ENCODE measurements at regions not wholly inside any gene's neighbourhood (a gene's known extent, or its start where the extent isn't known, plus 50 kb on each side); places are given as distances from the start of the nearest gene placed in this dataset.
A peak's percentile ranks its signal among the peaks of the same experiment; 100 is the strongest.

GRCh38 chr11:36817336-36817965 lies 219.4 kb upstream of the RAG2 start:
- DNase-seq, result no peak

GRCh38 chr11:36809303-36809702 lies 211.3 kb upstream of the RAG2 start:
- no peak for DNase-seq

GRCh38 chr11:36807871-36808270 lies 209.8 kb upstream of the RAG2 start:
- DNase-seq, result no peak

GRCh38 chr11:36803084-36803483 lies 205.0 kb upstream of the RAG2 start:
- no peak for DNase-seq

- no peak for DNase-seq
These were observed 195.2 kb upstream of the RAG2 start for GRCh38 chr11:36792996-36793914.

GRCh38 chr11:36791957-36792356 lies 193.9 kb upstream of the RAG2 start:
- no peak for DNase-seq

- DNase-seq, result no peak
These were observed 192.5 kb upstream of the RAG2 start for GRCh38 chr11:36790526-36790925.

- DNase-seq, result no peak
These were observed 185.8 kb upstream of the RAG2 start for GRCh38 chr11:36783808-36784207.

- no peak for DNase-seq
These were observed 181.8 kb upstream of the RAG2 start for GRCh38 chr11:36779791-36780190.

- DNase-seq, result no peak
These were observed 179.3 kb upstream of the RAG2 start for GRCh38 chr11:36777311-36777710.

GRCh38 chr11:36775756-36776155 lies 177.7 kb upstream of the RAG2 start:
- no peak for DNase-seq

GRCh38 chr11:36775130-36775529 lies 177.1 kb upstream of the RAG2 start:
- no peak for DNase-seq

GRCh38 chr11:36774603-36775002 lies 176.6 kb upstream of the RAG2 start:
- no peak for DNase-seq

GRCh38 chr11:36763187-36763586 lies 165.2 kb upstream of the RAG2 start:
- DNase-seq, result no peak

GRCh38 chr11:36757075-36757474 lies 159.0 kb upstream of the RAG2 start:
- no peak for DNase-seq

GRCh38 chr11:36753960-36754359 lies 155.9 kb upstream of the RAG2 start:
- no peak for DNase-seq

- DNase-seq, result no peak
These were observed 154.0 kb upstream of the RAG2 start for GRCh38 chr11:36751996-36752395.

- no peak for DNase-seq
These were observed 153.3 kb upstream of the RAG2 start for GRCh38 chr11:36751335-36751781.

GRCh38 chr11:36750349-36750748 lies 152.3 kb upstream of the RAG2 start:
- no peak for DNase-seq

- DNase-seq, result no peak
These were observed 150.8 kb upstream of the RAG2 start for GRCh38 chr11:36748836-36749235.

GRCh38 chr11:36746886-36747710 lies 149.1 kb upstream of the RAG2 start:
- peak; percentile 73 for DNase-seq

- peak; percentile 52 for DNase-seq
These were observed 146.5 kb upstream of the RAG2 start for GRCh38 chr11:36744375-36745168.
